Mesothelial cell of epicardium (in vitro differentiated cells): ENCODE measurements at regions not wholly inside any gene's neighbourhood (a gene's known extent, or its start where the extent isn't known, plus 50 kb on each side); places are given as distances from the start of the nearest gene placed in this dataset.

Experiments
- DNase-seq, 2 experiments: peaks; one replicate each; pipeline ENCODE4 v3.0.0; 2021; ENCODE audit warnings: low spot score in 2 of 2; ENCODE audit not compliant: unreplicated experiment in 2 of 2
- H3K27ac Mint-ChIP-seq: 2 replicates; pipeline ENCODE4 v1.8.0; 2021; ENCODE audit warnings: mixed read lengths
- H3K27me3 Mint-ChIP-seq: 2 replicates; pipeline ENCODE4 v1.8.0; 2021; ENCODE audit warnings: low read depth, mixed read lengths
- H3K36me3 Mint-ChIP-seq: 2 replicates; pipeline ENCODE4 v1.8.0; 2021; ENCODE audit warnings: mixed read lengths
- H3K4me1 Mint-ChIP-seq: 2 replicates; pipeline ENCODE4 v1.8.0; 2021; ENCODE audit warnings: mixed read lengths
- H3K4me3 Mint-ChIP-seq: 2 replicates; pipeline ENCODE4 v1.8.0; 2021; ENCODE audit warnings: mild to moderate bottlenecking, moderate library complexity, mixed read lengths
- H3K9me3 Mint-ChIP-seq: 2 replicates; pipeline ENCODE4 v1.8.0; 2021; ENCODE audit warnings: mixed read lengths
- CTCF ChIP-seq: fragments of 200-600 bp; sonication (generic); IDR thresholded peaks from one replicate; pipeline ENCODE4 v1.5.0; 2021; ENCODE audit warnings: antibody characterized with exemption; ENCODE audit not compliant: unreplicated experiment

GRCh38 chr1:105326886-105327285, 1577.2 kb downstream of the AMY1C start:
- Mint-ChIP-seq H3K4me1 (no peaks in the 10 kb centered on the region), H3K9me3 (peaks cover 4% of the 10 kb centered on the region), H3K4me3 (no peak overlapping the region), H3K27ac (no peak overlapping the region), H3K36me3 (no peaks in the 10 kb centered on the region), H3K27me3 (no peaks in the 10 kb centered on the region)
- DNase-seq: no peak
- no peak for TF ChIP-seq CTCF

- TF ChIP-seq CTCF: no peak
- Mint-ChIP-seq H3K9me3 (no peaks in the 10 kb centered on the region), H3K4me3 (no peak overlapping the region), H3K36me3 (no peaks in the 10 kb centered on the region), H3K27me3 (no peaks in the 10 kb centered on the region), H3K27ac (no peak overlapping the region), H3K4me1 (no peaks in the 10 kb centered on the region)
- no peak for DNase-seq
Measured at GRCh38 chr1:105337420-105337819, 1587.7 kb downstream of the AMY1C start.

- H3K4me3 Mint-ChIP-seq: no peak overlapping the region
- no peak for DNase-seq
- no peaks in the 10 kb centered on the region for H3K27me3 Mint-ChIP-seq
- no peak overlapping the region for H3K27ac Mint-ChIP-seq
- peaks cover 26% of the 10 kb centered on the region for H3K9me3 Mint-ChIP-seq
- no peak for TF ChIP-seq CTCF
- no peaks in the 10 kb centered on the region for H3K4me1 Mint-ChIP-seq
- no peaks in the 10 kb centered on the region for H3K36me3 Mint-ChIP-seq
Measured at GRCh38 chr1:105343317-105343716, 1593.6 kb downstream of the AMY1C start.

- Mint-ChIP-seq H3K36me3 (no peaks in the 10 kb centered on the region), H3K27ac (no peak overlapping the region), H3K27me3 (no peaks in the 10 kb centered on the region), H3K4me3 (no peak overlapping the region), H3K9me3 (peaks cover 5% of the 10 kb centered on the region), H3K4me1 (peaks cover 7% of the 10 kb centered on the region)
- DNase-seq: no peak
- TF ChIP-seq CTCF: no peak
Measured at GRCh38 chr1:105359457-105359856, 1609.8 kb downstream of the AMY1C start.

GRCh38 chr1:105362438-105362837, 1612.7 kb downstream of the AMY1C start:
- Mint-ChIP-seq H3K9me3 (peaks cover 5% of the 10 kb centered on the region), H3K27ac (no peak overlapping the region), H3K36me3 (no peaks in the 10 kb centered on the region), H3K27me3 (no peaks in the 10 kb centered on the region), H3K4me1 (peaks cover 7% of the 10 kb centered on the region), H3K4me3 (no peak overlapping the region)
- no peak for TF ChIP-seq CTCF
- no peak for DNase-seq

- no peaks in the 10 kb centered on the region for H3K9me3 Mint-ChIP-seq
- H3K27me3 Mint-ChIP-seq: no peaks in the 10 kb centered on the region
- H3K36me3 Mint-ChIP-seq: no peaks in the 10 kb centered on the region
- TF ChIP-seq CTCF: no peak
- no peaks in the 10 kb centered on the region for H3K4me1 Mint-ChIP-seq
- no peak overlapping the region for H3K4me3 Mint-ChIP-seq
- no peak for DNase-seq
- no peak overlapping the region for H3K27ac Mint-ChIP-seq
Measured at GRCh38 chr1:105368446-105368845, 1618.7 kb downstream of the AMY1C start.
